ENCODE measurements at regions not wholly inside any gene's neighbourhood (a gene's known extent, or its start where the extent isn't known, plus 50 kb on each side); places are given as distances from the start of the nearest gene placed in this dataset.

DNA sequence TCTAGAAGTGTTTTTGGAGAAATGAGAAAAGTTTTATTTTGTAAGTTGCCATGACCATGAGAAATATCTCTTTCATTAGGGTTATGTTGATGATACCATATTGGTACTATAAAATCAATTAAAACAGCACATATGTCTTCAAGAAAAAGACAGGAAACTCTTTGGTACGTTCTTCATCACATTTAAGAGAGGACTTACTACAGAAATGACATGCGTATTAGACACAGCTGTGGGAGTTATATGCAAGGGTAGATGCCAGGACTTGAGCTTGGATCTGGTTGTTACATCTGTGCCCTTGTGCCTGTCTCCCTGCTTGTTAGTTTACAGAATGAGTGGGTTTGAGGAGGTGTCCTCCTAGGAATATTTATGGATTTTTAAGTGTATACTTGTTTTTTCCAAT is 103.4 kb upstream of the P2RY1 start:
- Mint-ChIP-seq H3K9me3 (ENCODE audit: unreplicated experiment) (no peaks in the 10 kb centered on the region), H3K27ac (ENCODE audit: unreplicated experiment) (no peak overlapping the region), H3K36me3 (ENCODE audit: unreplicated experiment) (no peaks in the 10 kb centered on the region), H3K4me3 (ENCODE audit: unreplicated experiment) (no peak overlapping the region), H3K4me1 (ENCODE audit: low read depth, unreplicated experiment) (no peaks in the 10 kb centered on the region), H3K27me3 (ENCODE audit: unreplicated experiment) (peaks cover 2% of the 10 kb centered on the region)
- no peak for DNase-seq
- no peak for TF ChIP-seq CTCF (IDR thresholded peaks at IDR 0.05; ENCODE audit: partially characterized antibody, unreplicated experiment)

GRCh38 chr3:152733584-152734119 is 101.3 kb upstream of the P2RY1 start:
- H3K36me3 Mint-ChIP-seq (ENCODE audit: unreplicated experiment), result no peaks in the 10 kb centered on the region
- H3K9me3 Mint-ChIP-seq (ENCODE audit: unreplicated experiment), result no peaks in the 10 kb centered on the region
- H3K27ac Mint-ChIP-seq (ENCODE audit: unreplicated experiment), result no peak overlapping the region
- no peak for TF ChIP-seq CTCF (IDR thresholded peaks at IDR 0.05; ENCODE audit: partially characterized antibody, unreplicated experiment)
- no peak overlapping the region for H3K4me3 Mint-ChIP-seq (ENCODE audit: unreplicated experiment)
- peaks cover 2% of the 10 kb centered on the region for H3K27me3 Mint-ChIP-seq (ENCODE audit: unreplicated experiment)
- no peaks in the 10 kb centered on the region for H3K4me1 Mint-ChIP-seq (ENCODE audit: low read depth, unreplicated experiment)
- no peak for DNase-seq

- no peak for TF ChIP-seq CTCF (IDR thresholded peaks at IDR 0.05; ENCODE audit: partially characterized antibody, unreplicated experiment)
- no peak overlapping the region for H3K4me3 Mint-ChIP-seq (ENCODE audit: unreplicated experiment)
- no peaks in the 10 kb centered on the region for H3K9me3 Mint-ChIP-seq (ENCODE audit: unreplicated experiment)
- H3K27ac Mint-ChIP-seq (ENCODE audit: unreplicated experiment), result no peak overlapping the region
- DNase-seq, result no peak
- no peaks in the 10 kb centered on the region for H3K4me1 Mint-ChIP-seq (ENCODE audit: low read depth, unreplicated experiment)
- no peaks in the 10 kb centered on the region for H3K27me3 Mint-ChIP-seq (ENCODE audit: unreplicated experiment)
- no peaks in the 10 kb centered on the region for H3K36me3 Mint-ChIP-seq (ENCODE audit: unreplicated experiment)
Measured at GRCh38 chr3:152737021-152737908, 97.7 kb upstream of the P2RY1 start.

- no peaks in the 10 kb centered on the region for H3K27me3 Mint-ChIP-seq (ENCODE audit: unreplicated experiment)
- no peaks in the 10 kb centered on the region for H3K36me3 Mint-ChIP-seq (ENCODE audit: unreplicated experiment)
- H3K27ac Mint-ChIP-seq (ENCODE audit: unreplicated experiment), result no peak overlapping the region
- no peak for DNase-seq
- H3K9me3 Mint-ChIP-seq (ENCODE audit: unreplicated experiment), result no peaks in the 10 kb centered on the region
- no peak for TF ChIP-seq CTCF (IDR thresholded peaks at IDR 0.05; ENCODE audit: partially characterized antibody, unreplicated experiment)
- no peak overlapping the region for H3K4me3 Mint-ChIP-seq (ENCODE audit: unreplicated experiment)
- H3K4me1 Mint-ChIP-seq (ENCODE audit: low read depth, unreplicated experiment), result no peaks in the 10 kb centered on the region
Measured at GRCh38 chr3:152738656-152739055, 96.3 kb upstream of the P2RY1 start.

Measured in glutamatergic neuron (in vitro differentiated cells).